A549 (cell line): ENCODE measurements at regions not wholly inside any gene's neighbourhood (a gene's known extent, or its start where the extent isn't known, plus 50 kb on each side); places are given as distances from the start of the nearest gene placed in this dataset.

ENCODE experiments used
- CEBPB ChIP-seq, 2 experiments: fragments of >200 bp in 1 of 2; sonication (Bioruptor Twin) in 1 of 2; formaldehyde crosslinking in 1 of 2; IDR thresholded peaks; 2 replicates each; pipeline ENCODE4 v1.6.1; 2012 to 2016
- EHF ChIP-seq: fragments of 250-450 bp; sonication (Bioruptor Pico); IDR thresholded peaks from 2 replicates; pipeline ENCODE4 v1.5.0; 2020; ENCODE audit warnings: mild to moderate bottlenecking
- NFE2L2 ChIP-seq: fragments of 150-350 bp; conservative IDR thresholded peaks from 2 replicates; pipeline ENCODE4 v1.6.1; 2014; ENCODE audit warnings: low read length
- TF ChIP-seq, protein P1 (sequence below): fragments of >200 bp; sonication (Bioruptor Twin); formaldehyde crosslinking; IDR thresholded peaks from 3 replicates; pipeline ENCODE4 v1.5.1; 2016
- TF ChIP-seq, protein P2 (sequence below): IDR thresholded peaks from 2 replicates; pipeline ENCODE4 v1.6.1; 2012

GRCh38 chr3:106004137-106004681, 135.4 kb upstream of the CBLB start:
- TF ChIP-seq, protein P1, sequence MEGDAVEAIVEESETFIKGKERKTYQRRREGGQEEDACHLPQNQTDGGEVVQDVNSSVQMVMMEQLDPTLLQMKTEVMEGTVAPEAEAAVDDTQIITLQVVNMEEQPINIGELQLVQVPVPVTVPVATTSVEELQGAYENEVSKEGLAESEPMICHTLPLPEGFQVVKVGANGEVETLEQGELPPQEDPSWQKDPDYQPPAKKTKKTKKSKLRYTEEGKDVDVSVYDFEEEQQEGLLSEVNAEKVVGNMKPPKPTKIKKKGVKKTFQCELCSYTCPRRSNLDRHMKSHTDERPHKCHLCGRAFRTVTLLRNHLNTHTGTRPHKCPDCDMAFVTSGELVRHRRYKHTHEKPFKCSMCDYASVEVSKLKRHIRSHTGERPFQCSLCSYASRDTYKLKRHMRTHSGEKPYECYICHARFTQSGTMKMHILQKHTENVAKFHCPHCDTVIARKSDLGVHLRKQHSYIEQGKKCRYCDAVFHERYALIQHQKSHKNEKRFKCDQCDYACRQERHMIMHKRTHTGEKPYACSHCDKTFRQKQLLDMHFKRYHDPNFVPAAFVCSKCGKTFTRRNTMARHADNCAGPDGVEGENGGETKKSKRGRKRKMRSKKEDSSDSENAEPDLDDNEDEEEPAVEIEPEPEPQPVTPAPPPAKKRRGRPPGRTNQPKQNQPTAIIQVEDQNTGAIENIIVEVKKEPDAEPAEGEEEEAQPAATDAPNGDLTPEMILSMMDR, result no peak
- TF ChIP-seq EHF (CRISPR knock-in tag) (no peak), NFE2L2 (no peak), CEBPB (IDR thresholded peaks at IDR 0.05) (no peak)
- TF ChIP-seq, protein P2, sequence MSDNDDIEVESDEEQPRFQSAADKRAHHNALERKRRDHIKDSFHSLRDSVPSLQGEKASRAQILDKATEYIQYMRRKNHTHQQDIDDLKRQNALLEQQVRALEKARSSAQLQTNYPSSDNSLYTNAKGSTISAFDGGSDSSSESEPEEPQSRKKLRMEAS, result no peak
